H1 (cell line): ENCODE measurements at regions not wholly inside any gene's neighbourhood (a gene's known extent, or its start where the extent isn't known, plus 50 kb on each side); places are given as distances from the start of the nearest gene placed in this dataset.

Experiments used
- CTCF ChIA-PET: fragments of 300-600 bp; sonication (Branson Sonifier 250); formaldehyde crosslinking; loops from one replicate; lab custom pipeline; 2021; ENCODE audit not compliant: partially characterized antibody; lab: Charles Lee
- POLR2A ChIA-PET: fragments of 300-600 bp; sonication (Branson Sonifier 250); formaldehyde crosslinking; loops from one replicate; lab custom pipeline; 2021; ENCODE audit warnings: inconsistent platforms; ENCODE audit not compliant: partially characterized antibody; lab: Charles Lee
- DNase-seq, 2 experiments: peaks; one replicate each; pipeline versions ENCODE4 v3.0.0 to v3.0.0-alpha.2; 2010 to 2022; ENCODE audit warnings: low spot score in 2 of 2, low read depth in 1 of 2, mixed read lengths in 1 of 2
- FAIRE-seq: peaks from 2 replicates; lab custom pipeline; 2011; peaks lifted over from hg19 to GRCh38; lab: Jason Lieb, UNC
- H2AFZ ChIP-seq: 2 replicates; pipeline ENCODE4 v1.8.1; 2012; ENCODE audit warnings: low read length, inconsistent platforms
- H2AK5ac ChIP-seq: 2 replicates; pipeline ENCODE4 v1.6.1; 2013; ENCODE audit warnings: low read depth, low read length
- H2BK120ac ChIP-seq: replicated peaks from 2 replicates; pipeline ENCODE3; 2013; ENCODE audit warnings: low read depth, low read length, inconsistent platforms
- H2BK12ac ChIP-seq: 2 replicates; pipeline ENCODE4 v1.6.1; 2013; ENCODE audit warnings: low read depth, low read length
- H2BK15ac ChIP-seq: 2 replicates; pipeline ENCODE4 v1.6.1; 2013; ENCODE audit warnings: low read length
- H2BK20ac ChIP-seq: 2 replicates; pipeline ENCODE4 v1.6.1; 2013; ENCODE audit warnings: low read length
- H2BK5ac ChIP-seq: 2 replicates; pipeline ENCODE4 v1.6.1; 2013; ENCODE audit warnings: low read depth, low read length
- H3K14ac ChIP-seq: 2 replicates; pipeline ENCODE4 v1.6.1; 2013; ENCODE audit warnings: inconsistent platforms; ENCODE audit not compliant: insufficient read length
- H3K18ac ChIP-seq: 2 replicates; pipeline ENCODE4 v1.6.1; 2013; ENCODE audit warnings: low read length; ENCODE audit errors: extremely low read depth
- H3K23ac ChIP-seq: 2 replicates; pipeline ENCODE4 v1.6.1; 2013; ENCODE audit warnings: inconsistent platforms; ENCODE audit not compliant: insufficient read length
- H3K23me2 ChIP-seq: 2 replicates; pipeline ENCODE4 v1.6.1; 2013; ENCODE audit warnings: low read depth, low read length
- H3K27ac ChIP-seq: 2 replicates; pipeline ENCODE4 v1.6.1; 2011; ENCODE audit warnings: low read depth, low read length, inconsistent platforms
- H3K27me3 ChIP-seq, 4 experiments: replicated peaks in 1 of 4; 1 replicate in 1 of 4; 2 replicates in 3 of 4; pipeline versions ENCODE4 v1.6.1 to v1.8.1; 2011 to 2013; ENCODE audit warnings: low read length in 3 of 4, mild to moderate bottlenecking in 3 of 4, inconsistent platforms in 2 of 4, mixed read lengths in 2 of 4, moderate library complexity in 1 of 4; ENCODE audit not compliant: control insufficient read depth in 3 of 4, insufficient read depth in 3 of 4; ENCODE audit errors: extremely low read depth in 1 of 4
- H3K36me3 ChIP-seq, 4 experiments: 2 replicates each; pipeline versions ENCODE4 v1.6.1 to v1.8.1; 2011 to 2013; ENCODE audit warnings: mild to moderate bottlenecking in 4 of 4, low read length in 3 of 4, moderate library complexity in 2 of 4, control low read depth in 1 of 4, inconsistent platforms in 1 of 4; ENCODE audit not compliant: insufficient read depth in 4 of 4, control insufficient read depth in 2 of 4
- H3K4ac ChIP-seq: replicated peaks from 2 replicates; pipeline ENCODE3; 2013; ENCODE audit warnings: low read length, low read depth, mixed read lengths, inconsistent platforms; ENCODE audit not compliant: insufficient read length
- H3K4me1 ChIP-seq, 4 experiments: replicated peaks in 1 of 4; 1 replicate in 1 of 4; 2 replicates in 3 of 4; pipeline versions ENCODE4 v1.6.1 to v1.8.1; 2011 to 2013; ENCODE audit warnings: low read length in 3 of 4, inconsistent platforms in 2 of 4, mixed read lengths in 1 of 4; ENCODE audit not compliant: insufficient read depth in 4 of 4, control insufficient read depth in 3 of 4
- H3K4me2 ChIP-seq, 2 experiments: 2 replicates each; pipeline versions ENCODE4 v1.6.1 to v1.8.1; 2011 to 2013; ENCODE audit warnings: low read depth in 2 of 2, low read length in 2 of 2, control low read depth in 1 of 2, inconsistent platforms in 1 of 2, mild to moderate bottlenecking in 1 of 2; ENCODE audit not compliant: insufficient read depth in 1 of 2
- H3K4me3 ChIP-seq, 4 experiments: fragments of 200-600, 300-600 bp in 1 of 4; sonication (generic), shearing (Covaris generic), sonication (Bioruptor Twin) in 1 of 4; 2 replicates each; pipeline versions ENCODE4 v1.5.1 to v1.8.1; 2011 to 2016; ENCODE audit warnings: low read length in 4 of 4, low read depth in 3 of 4, control low read depth in 2 of 4, inconsistent platforms in 2 of 4, mild to moderate bottlenecking in 2 of 4, mixed read lengths in 1 of 4, moderate library complexity in 1 of 4; ENCODE audit not compliant: insufficient read depth in 2 of 4; ENCODE audit errors: extremely low read depth in 1 of 4
- H3K56ac ChIP-seq: replicated peaks from 2 replicates; pipeline ENCODE3; 2013; ENCODE audit warnings: low read depth, mild to moderate bottlenecking, mixed read lengths, low read length, inconsistent platforms; ENCODE audit not compliant: insufficient read length
- H3K79me1 ChIP-seq: 2 replicates; pipeline ENCODE4 v1.6.1; 2013; ENCODE audit warnings: low read depth, low read length, control low read depth
- H3K79me2 ChIP-seq, 2 experiments: 2 replicates each; pipeline versions ENCODE4 v1.6.1 to v1.8.1; 2012 to 2013; ENCODE audit warnings: low read length in 2 of 2, mild to moderate bottlenecking in 2 of 2, inconsistent platforms in 1 of 2; ENCODE audit not compliant: insufficient read depth in 2 of 2, control insufficient read depth in 1 of 2
- H3K9ac ChIP-seq, 4 experiments: replicated peaks in 1 of 4; 1 replicate in 1 of 4; 2 replicates in 3 of 4; pipeline versions ENCODE4 v1.6.1 to v1.8.1; 2011 to 2013; ENCODE audit warnings: low read depth in 3 of 4, low read length in 3 of 4, control low read depth in 2 of 4, mild to moderate bottlenecking in 2 of 4, moderate library complexity in 2 of 4, inconsistent platforms in 1 of 4; ENCODE audit errors: extremely low read depth in 1 of 4
- H3K9me3 ChIP-seq, 2 experiments: 2 replicates each; pipeline versions ENCODE4 v1.6.1 to v1.8.1; 2012 to 2013; ENCODE audit warnings: mild to moderate bottlenecking in 2 of 2, moderate library complexity in 2 of 2, control low read depth in 1 of 2, inconsistent platforms in 1 of 2, low read depth in 1 of 2, low read length in 1 of 2, mixed read lengths in 1 of 2; ENCODE audit not compliant: insufficient read depth in 2 of 2
- H4K20me1 ChIP-seq, 2 experiments: replicated peaks in 1 of 2; 2 replicates each; pipeline versions ENCODE3 to v1.8.1; 2011 to 2013; ENCODE audit warnings: inconsistent platforms in 2 of 2, low read length in 2 of 2, mild to moderate bottlenecking in 1 of 2; ENCODE audit not compliant: insufficient read depth in 2 of 2, control insufficient read depth in 1 of 2
- H4K5ac ChIP-seq: 2 replicates; pipeline ENCODE4 v1.6.1; 2013; ENCODE audit warnings: low read length, low read depth, mixed read lengths, inconsistent platforms; ENCODE audit not compliant: insufficient read length
- H4K8ac ChIP-seq: 2 replicates; pipeline ENCODE4 v1.8.0; 2013; ENCODE audit warnings: mild to moderate bottlenecking, moderate library complexity, low read length, inconsistent platforms; ENCODE audit not compliant: insufficient read depth; ENCODE audit errors: extremely low read depth
- H4K91ac ChIP-seq: replicated peaks from 2 replicates; pipeline ENCODE3; 2013; ENCODE audit warnings: low read length, mixed read lengths, inconsistent platforms; ENCODE audit not compliant: insufficient read length
- ASH2L ChIP-seq: fragments of 200-600, 300-600 bp; sonication (generic); IDR thresholded peaks from one replicate; pipeline ENCODE4 v1.7.1; 2017; ENCODE audit warnings: low read length
- FOSL1 ChIP-seq: IDR thresholded peaks from 2 replicates; pipeline ENCODE4 v1.6.1; 2011; ENCODE audit warnings: mild to moderate bottlenecking, low read depth, low read length, moderate library complexity; ENCODE audit not compliant: insufficient read depth
- POU5F1 ChIP-seq: IDR thresholded peaks from 2 replicates; pipeline ENCODE4 v1.6.1; 2011; ENCODE audit warnings: low read depth, mild to moderate bottlenecking, low read length, moderate library complexity
- SIX5 ChIP-seq: IDR thresholded peaks from 2 replicates; pipeline ENCODE4 v1.6.1; 2011; ENCODE audit warnings: mild to moderate bottlenecking, low read depth, low read length
- WGBS, 2 experiments: shearing (Covaris generic) in 1 of 2; methylation state at CpG; one replicate each; pipeline versions ENCODE4 v1.1.6 to v1.1.7; 2013 to 2015; ENCODE audit warnings: low lambda C conversion rate in 2 of 2, mixed read lengths in 2 of 2, inconsistent platforms in 1 of 2, low coverage in 1 of 2, missing lambda C conversion rate in 1 of 2; ENCODE audit not compliant: insufficient replicate concordance in 2 of 2, insufficient coverage in 1 of 2, insufficient read length in 1 of 2; ENCODE audit errors: extremely low coverage in 1 of 2, missing lambda C conversion rate in 1 of 2; 5-methylcytosine and 5-hydroxymethylcytosine counted together

DNA sequence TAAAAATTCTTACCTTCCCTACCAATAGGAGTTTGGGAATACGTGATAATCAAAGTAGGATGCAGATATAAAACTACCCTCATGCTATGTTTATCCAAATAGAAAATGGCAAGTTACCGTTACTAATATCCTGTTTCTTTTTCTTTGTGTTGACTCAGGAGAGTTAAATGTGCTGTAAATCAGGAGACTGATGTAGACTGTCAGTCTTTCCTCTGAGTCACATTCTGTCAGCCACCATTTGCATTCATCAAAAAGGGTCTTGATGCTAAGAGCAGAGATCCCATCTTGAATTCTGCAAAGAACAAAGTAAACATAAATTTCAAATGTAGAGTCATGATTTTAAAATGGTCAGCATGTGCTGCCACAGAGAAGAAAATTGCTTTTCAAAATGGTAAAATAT is 712.8 kb downstream of the SOCS6 start:
- H2AK5ac ChIP-seq, result no peak overlapping the region
- ChIA-PET POLR2A (no interaction called here), CTCF (no interaction called here)
- no peak overlapping the region for H3K4me3 ChIP-seq
- no peak overlapping the region for H3K4ac ChIP-seq
- no peaks in the 10 kb centered on the region for H3K79me1 ChIP-seq
- H3K56ac ChIP-seq, result no peak overlapping the region
- no peak overlapping the region for H2BK5ac ChIP-seq
- 72% methylated on average over 2 of the region's 2 CpGs; no CpG with 5 or more reads in 1 of the 2 experiments for WGBS, 2 experiments
- H3K18ac ChIP-seq, result no peak overlapping the region
- H4K5ac ChIP-seq, result no peak overlapping the region
- H3K27me3 ChIP-seq, result no peaks in the 10 kb centered on the region
- no peak overlapping the region for H2BK120ac ChIP-seq
- H4K91ac ChIP-seq, result no peak overlapping the region
- H3K23ac ChIP-seq, result no peak overlapping the region
- H3K4me2 ChIP-seq, result no peak overlapping the region
- no peaks in the 10 kb centered on the region for H3K4me1 ChIP-seq
- no peak overlapping the region for H2BK15ac ChIP-seq
- H2AFZ ChIP-seq, result no peak overlapping the region
- no peaks in the 10 kb centered on the region for H3K36me3 ChIP-seq
- H3K9me3 ChIP-seq, result peaks cover 61 to 67% of the 10 kb centered on the region in 2 experiments
- H3K27ac ChIP-seq, result no peak overlapping the region
- no peak overlapping the region for H3K9ac ChIP-seq
- H4K8ac ChIP-seq, result no peak overlapping the region
- H3K23me2 ChIP-seq, result no peaks in the 10 kb centered on the region
- H4K20me1 ChIP-seq, result no peaks in the 10 kb centered on the region
- H3K14ac ChIP-seq, result no peak overlapping the region
- FAIRE-seq (no peak), DNase-seq (no peak)
- H2BK20ac ChIP-seq, result no peak overlapping the region
- no peaks in the 10 kb centered on the region for H3K79me2 ChIP-seq
- H2BK12ac ChIP-seq, result no peak overlapping the region
- TF ChIP-seq ASH2L (no peak), POU5F1 (no peak), FOSL1 (no peak), SIX5 (no peak)
